H1 (cell line): ENCODE measurements at regions not wholly inside any gene's neighbourhood (a gene's known extent, or its start where the extent isn't known, plus 50 kb on each side); places are given as distances from the start of the nearest gene placed in this dataset.

Source experiments
- CTCF ChIA-PET: fragments of 300-600 bp; sonication (Branson Sonifier 250); formaldehyde crosslinking; loops from one replicate; lab custom pipeline; 2021; ENCODE audit not compliant: partially characterized antibody; lab: Charles Lee
- POLR2A ChIA-PET: fragments of 300-600 bp; sonication (Branson Sonifier 250); formaldehyde crosslinking; loops from one replicate; lab custom pipeline; 2021; ENCODE audit warnings: inconsistent platforms; ENCODE audit not compliant: partially characterized antibody; lab: Charles Lee
- DNase-seq, 2 experiments: peaks; one replicate each; pipeline versions ENCODE4 v3.0.0 to v3.0.0-alpha.2; 2010 to 2022; ENCODE audit warnings: low spot score in 2 of 2, low read depth in 1 of 2, mixed read lengths in 1 of 2
- FAIRE-seq: peaks from 2 replicates; lab custom pipeline; 2011; peaks lifted over from hg19 to GRCh38; lab: Jason Lieb, UNC
- H2AFZ ChIP-seq: 2 replicates; pipeline ENCODE4 v1.8.1; 2012; ENCODE audit warnings: low read length, inconsistent platforms
- H2AK5ac ChIP-seq: 2 replicates; pipeline ENCODE4 v1.6.1; 2013; ENCODE audit warnings: low read depth, low read length
- H2BK120ac ChIP-seq: replicated peaks from 2 replicates; pipeline ENCODE3; 2013; ENCODE audit warnings: low read depth, low read length, inconsistent platforms
- H2BK12ac ChIP-seq: 2 replicates; pipeline ENCODE4 v1.6.1; 2013; ENCODE audit warnings: low read depth, low read length
- H2BK15ac ChIP-seq: 2 replicates; pipeline ENCODE4 v1.6.1; 2013; ENCODE audit warnings: low read length
- H2BK20ac ChIP-seq: 2 replicates; pipeline ENCODE4 v1.6.1; 2013; ENCODE audit warnings: low read length
- H2BK5ac ChIP-seq: 2 replicates; pipeline ENCODE4 v1.6.1; 2013; ENCODE audit warnings: low read depth, low read length
- H3K14ac ChIP-seq: 2 replicates; pipeline ENCODE4 v1.6.1; 2013; ENCODE audit warnings: inconsistent platforms; ENCODE audit not compliant: insufficient read length
- H3K18ac ChIP-seq: 2 replicates; pipeline ENCODE4 v1.6.1; 2013; ENCODE audit warnings: low read length; ENCODE audit errors: extremely low read depth
- H3K23ac ChIP-seq: 2 replicates; pipeline ENCODE4 v1.6.1; 2013; ENCODE audit warnings: inconsistent platforms; ENCODE audit not compliant: insufficient read length
- H3K23me2 ChIP-seq: 2 replicates; pipeline ENCODE4 v1.6.1; 2013; ENCODE audit warnings: low read depth, low read length
- H3K27ac ChIP-seq: 2 replicates; pipeline ENCODE4 v1.6.1; 2011; ENCODE audit warnings: low read depth, low read length, inconsistent platforms
- H3K27me3 ChIP-seq, 4 experiments: replicated peaks in 1 of 4; 1 replicate in 1 of 4; 2 replicates in 3 of 4; pipeline versions ENCODE4 v1.6.1 to v1.8.1; 2011 to 2013; ENCODE audit warnings: low read length in 3 of 4, mild to moderate bottlenecking in 3 of 4, inconsistent platforms in 2 of 4, mixed read lengths in 2 of 4, moderate library complexity in 1 of 4; ENCODE audit not compliant: control insufficient read depth in 3 of 4, insufficient read depth in 3 of 4; ENCODE audit errors: extremely low read depth in 1 of 4
- H3K36me3 ChIP-seq, 4 experiments: 2 replicates each; pipeline versions ENCODE4 v1.6.1 to v1.8.1; 2011 to 2013; ENCODE audit warnings: mild to moderate bottlenecking in 4 of 4, low read length in 3 of 4, moderate library complexity in 2 of 4, control low read depth in 1 of 4, inconsistent platforms in 1 of 4; ENCODE audit not compliant: insufficient read depth in 4 of 4, control insufficient read depth in 2 of 4
- H3K4ac ChIP-seq: replicated peaks from 2 replicates; pipeline ENCODE3; 2013; ENCODE audit warnings: low read length, low read depth, mixed read lengths, inconsistent platforms; ENCODE audit not compliant: insufficient read length
- H3K4me1 ChIP-seq, 4 experiments: replicated peaks in 1 of 4; 1 replicate in 1 of 4; 2 replicates in 3 of 4; pipeline versions ENCODE4 v1.6.1 to v1.8.1; 2011 to 2013; ENCODE audit warnings: low read length in 3 of 4, inconsistent platforms in 2 of 4, mixed read lengths in 1 of 4; ENCODE audit not compliant: insufficient read depth in 4 of 4, control insufficient read depth in 3 of 4
- H3K4me2 ChIP-seq, 2 experiments: 2 replicates each; pipeline versions ENCODE4 v1.6.1 to v1.8.1; 2011 to 2013; ENCODE audit warnings: low read depth in 2 of 2, low read length in 2 of 2, control low read depth in 1 of 2, inconsistent platforms in 1 of 2, mild to moderate bottlenecking in 1 of 2; ENCODE audit not compliant: insufficient read depth in 1 of 2
- H3K4me3 ChIP-seq, 4 experiments: fragments of 200-600, 300-600 bp in 1 of 4; sonication (generic), shearing (Covaris generic), sonication (Bioruptor Twin) in 1 of 4; 2 replicates each; pipeline versions ENCODE4 v1.5.1 to v1.8.1; 2011 to 2016; ENCODE audit warnings: low read length in 4 of 4, low read depth in 3 of 4, control low read depth in 2 of 4, inconsistent platforms in 2 of 4, mild to moderate bottlenecking in 2 of 4, mixed read lengths in 1 of 4, moderate library complexity in 1 of 4; ENCODE audit not compliant: insufficient read depth in 2 of 4; ENCODE audit errors: extremely low read depth in 1 of 4
- H3K56ac ChIP-seq: replicated peaks from 2 replicates; pipeline ENCODE3; 2013; ENCODE audit warnings: low read depth, mild to moderate bottlenecking, mixed read lengths, low read length, inconsistent platforms; ENCODE audit not compliant: insufficient read length
- H3K79me1 ChIP-seq: 2 replicates; pipeline ENCODE4 v1.6.1; 2013; ENCODE audit warnings: low read depth, low read length, control low read depth
- H3K79me2 ChIP-seq, 2 experiments: 2 replicates each; pipeline versions ENCODE4 v1.6.1 to v1.8.1; 2012 to 2013; ENCODE audit warnings: low read length in 2 of 2, mild to moderate bottlenecking in 2 of 2, inconsistent platforms in 1 of 2; ENCODE audit not compliant: insufficient read depth in 2 of 2, control insufficient read depth in 1 of 2
- H3K9ac ChIP-seq, 4 experiments: replicated peaks in 1 of 4; 1 replicate in 1 of 4; 2 replicates in 3 of 4; pipeline versions ENCODE4 v1.6.1 to v1.8.1; 2011 to 2013; ENCODE audit warnings: low read depth in 3 of 4, low read length in 3 of 4, control low read depth in 2 of 4, mild to moderate bottlenecking in 2 of 4, moderate library complexity in 2 of 4, inconsistent platforms in 1 of 4; ENCODE audit errors: extremely low read depth in 1 of 4
- H3K9me3 ChIP-seq, 2 experiments: 2 replicates each; pipeline versions ENCODE4 v1.6.1 to v1.8.1; 2012 to 2013; ENCODE audit warnings: mild to moderate bottlenecking in 2 of 2, moderate library complexity in 2 of 2, control low read depth in 1 of 2, inconsistent platforms in 1 of 2, low read depth in 1 of 2, low read length in 1 of 2, mixed read lengths in 1 of 2; ENCODE audit not compliant: insufficient read depth in 2 of 2
- H4K20me1 ChIP-seq, 2 experiments: replicated peaks in 1 of 2; 2 replicates each; pipeline versions ENCODE3 to v1.8.1; 2011 to 2013; ENCODE audit warnings: inconsistent platforms in 2 of 2, low read length in 2 of 2, mild to moderate bottlenecking in 1 of 2; ENCODE audit not compliant: insufficient read depth in 2 of 2, control insufficient read depth in 1 of 2
- H4K5ac ChIP-seq: 2 replicates; pipeline ENCODE4 v1.6.1; 2013; ENCODE audit warnings: low read length, low read depth, mixed read lengths, inconsistent platforms; ENCODE audit not compliant: insufficient read length
- H4K8ac ChIP-seq: 2 replicates; pipeline ENCODE4 v1.8.0; 2013; ENCODE audit warnings: mild to moderate bottlenecking, moderate library complexity, low read length, inconsistent platforms; ENCODE audit not compliant: insufficient read depth; ENCODE audit errors: extremely low read depth
- H4K91ac ChIP-seq: replicated peaks from 2 replicates; pipeline ENCODE3; 2013; ENCODE audit warnings: low read length, mixed read lengths, inconsistent platforms; ENCODE audit not compliant: insufficient read length
- CEBPB ChIP-seq: IDR thresholded peaks from 2 replicates; pipeline ENCODE4 v1.6.1; 2012; ENCODE audit warnings: low read depth, low read length
- TBP ChIP-seq: IDR thresholded peaks from 2 replicates; pipeline ENCODE4 v1.6.1; 2011; ENCODE audit warnings: low read depth, low read length, improper control_type of control experiment
- WGBS, 2 experiments: shearing (Covaris generic) in 1 of 2; methylation state at CpG; one replicate each; pipeline versions ENCODE4 v1.1.6 to v1.1.7; 2013 to 2015; ENCODE audit warnings: low lambda C conversion rate in 2 of 2, mixed read lengths in 2 of 2, inconsistent platforms in 1 of 2, low coverage in 1 of 2, missing lambda C conversion rate in 1 of 2; ENCODE audit not compliant: insufficient replicate concordance in 2 of 2, insufficient coverage in 1 of 2, insufficient read length in 1 of 2; ENCODE audit errors: extremely low coverage in 1 of 2, missing lambda C conversion rate in 1 of 2; 5-methylcytosine and 5-hydroxymethylcytosine counted together

DNA sequence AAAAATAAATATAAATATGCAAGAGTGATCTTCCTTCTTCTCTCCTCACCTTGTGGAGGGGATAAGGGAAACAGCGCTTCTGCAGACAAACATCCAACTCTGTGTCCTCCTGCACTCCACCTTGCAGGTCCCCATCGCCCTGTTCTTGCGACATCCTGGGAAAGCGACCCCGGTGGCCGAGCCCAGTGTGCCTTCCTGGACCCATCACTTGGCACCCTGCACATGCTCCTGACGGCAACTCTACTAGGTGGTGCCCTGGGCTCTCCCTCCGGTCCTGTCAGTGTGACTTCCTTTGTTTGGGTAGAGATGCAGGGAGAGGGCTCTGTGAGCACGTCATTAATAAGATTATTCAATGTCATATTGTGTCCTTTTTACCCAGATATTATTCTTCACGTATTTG lies 266.0 kb upstream of the ADAMTS16 start:
- Histone ChIP-seq H2BK5ac (no peak overlapping the region), H2BK120ac (no peak overlapping the region), H2AFZ (no peak overlapping the region), H4K8ac (no peak overlapping the region), H3K79me2 (no peaks in the 10 kb centered on the region), H3K36me3 (no peaks in the 10 kb centered on the region), H3K4me1 (no peaks in the 10 kb centered on the region), H3K56ac (no peak overlapping the region), H3K27me3 (no peaks in the 10 kb centered on the region), H3K79me1 (no peaks in the 10 kb centered on the region), H2BK12ac (no peak overlapping the region), H4K20me1 (no peaks in the 10 kb centered on the region), H3K4me2 (no peak overlapping the region), H2BK15ac (no peak overlapping the region), H2AK5ac (no peak overlapping the region), H3K4me3 (no peak overlapping the region), H3K9ac (no peak overlapping the region), H3K14ac (no peak overlapping the region), H3K4ac (no peak overlapping the region), H4K5ac (no peak overlapping the region), H3K23me2 (no peaks in the 10 kb centered on the region), H3K9me3 (no peaks in the 10 kb centered on the region), H3K23ac (no peak overlapping the region), H3K27ac (no peak overlapping the region), H3K18ac (no peak overlapping the region), H2BK20ac (no peak overlapping the region), H4K91ac (no peak overlapping the region)
- POLR2A ChIA-PET: no interaction called here
- FAIRE-seq (no peak), DNase-seq (no peak)
- WGBS, 2 experiments: 86% methylated on average over 10 of the region's 10 CpGs; no CpG with 5 or more reads in 1 of the 2 experiments
- TF ChIP-seq CEBPB (0 out of 2 replicates have a peak, but pooled peaks have one; percentile 31), TBP (no peak)
- CTCF ChIA-PET: interaction anchor here (1.1 to 1.7 kb wide), 2 partner anchors 11 to 67 kb away, joined by 3 to 4 read pairs; no protein-coding TSS in a partner anchor
